IPS-NIHi11 (cell line): ENCODE measurements at regions not wholly inside any gene's neighbourhood (a gene's known extent, or its start where the extent isn't known, plus 50 kb on each side); places are given as distances from the start of the nearest gene placed in this dataset.

Experiments used
- DNase-seq: peaks from one replicate; pipeline ENCODE4 v3.0.0; 2012; ENCODE audit warnings: mixed read lengths, low spot score

GRCh38 chr6:168722397-168722796, 281.4 kb downstream of the SMOC2 start:
- no peak for DNase-seq

- DNase-seq = no peak
These were observed 280.6 kb downstream of the SMOC2 start for GRCh38 chr6:168721571-168721970.

DNA sequence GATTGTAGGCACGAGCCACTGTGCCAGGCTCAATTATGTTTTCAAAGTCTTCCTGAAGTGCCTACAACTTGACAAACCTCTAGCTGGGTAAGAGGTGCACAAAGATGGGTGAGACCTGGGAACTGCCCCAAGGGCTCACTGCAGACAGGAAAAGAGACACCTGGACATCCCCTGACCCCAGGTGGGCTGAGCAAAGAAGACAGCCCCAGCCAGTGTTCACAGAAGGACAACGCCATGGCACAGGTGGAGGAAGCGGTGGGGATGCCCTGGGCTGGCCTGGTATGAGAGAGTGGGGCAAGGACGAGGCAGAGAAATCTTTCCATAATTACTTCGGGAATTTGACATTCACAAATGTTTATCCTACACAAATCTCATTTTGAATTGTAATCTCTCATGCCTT, 278.9 kb downstream of the SMOC2 start:
- no peak for DNase-seq

- DNase-seq = no peak
These were observed 278.0 kb downstream of the SMOC2 start for GRCh38 chr6:168718821-168719475.
